ENCODE measurements at regions not wholly inside any gene's neighbourhood (a gene's known extent, or its start where the extent isn't known, plus 50 kb on each side); places are given as distances from the start of the nearest gene placed in this dataset.

GRCh38 chr4:60682901-60683300 is 517.2 kb upstream of the ADGRL3 start:
- TF ChIP-seq CTCF (conservative IDR thresholded peaks at IDR 0.05 in 1 of 2, IDR thresholded peaks at IDR 0.05 in 1 of 2; ENCODE audit: extremely low read depth in 1 of 2, insufficient read depth in 1 of 2, low read depth in 1 of 2, low read length in 2 of 2), result no peak
- TF ChIP-seq EZH2 (IDR thresholded peaks at IDR 0.05; ENCODE audit: borderline replicate concordance, low read length), result no peak

All from mammary epithelial cell (primary cell).